Umbilical cord (tissue), 1 donor: ENCODE measurements at regions not wholly inside any gene's neighbourhood (a gene's known extent, or its start where the extent isn't known, plus 50 kb on each side); places are given as distances from the start of the nearest gene placed in this dataset.
"Not testable (repeated sequence)": the region's sequence is repeated elsewhere in the genome, so short reads cannot be mapped to it uniquely, and the experiment has no call there.

Experiments used
- DNase-seq: peaks from one replicate; pipeline ENCODE4 v3.0.0-alpha.2; 2015; ENCODE audit warnings: low spot score

GRCh38 chr4:186481998-186482790 lies 73.2 kb downstream of the MTNR1A start:
- no peak for DNase-seq

- no peak for DNase-seq
Measured at GRCh38 chr4:186475202-186475601, 80.2 kb downstream of the MTNR1A start.

- no peak for DNase-seq
Measured at GRCh38 chr4:186473933-186474332, 81.4 kb downstream of the MTNR1A start.

- peak; percentile 34 for DNase-seq
Measured at GRCh38 chr4:186472948-186473347, 82.4 kb downstream of the MTNR1A start.

- no peak for DNase-seq
Measured at GRCh38 chr4:186471441-186471840, 83.9 kb downstream of the MTNR1A start.

GRCh38 chr4:186458050-186458449 lies 97.3 kb downstream of the MTNR1A start:
- no peak for DNase-seq

GRCh38 chr4:186451982-186452381 lies 103.4 kb downstream of the MTNR1A start:
- no peak for DNase-seq

- no peak for DNase-seq
Measured at GRCh38 chr4:186449954-186450353, 105.4 kb downstream of the MTNR1A start.

- no peak for DNase-seq
Measured at GRCh38 chr4:186445040-186445439, 110.3 kb downstream of the MTNR1A start.

- DNase-seq, result no peak
Measured at GRCh38 chr4:186441502-186441901, 113.9 kb downstream of the MTNR1A start.

GRCh38 chr4:186428481-186428880 lies 126.9 kb downstream of the MTNR1A start:
- DNase-seq, result no peak

- DNase-seq, result no peak
Measured at GRCh38 chr4:186424745-186425144, 130.6 kb downstream of the MTNR1A start.

- DNase-seq, result no peak
Measured at GRCh38 chr4:186422296-186422695, 133.1 kb downstream of the MTNR1A start.

GRCh38 chr4:186416451-186417060 lies 138.8 kb downstream of the MTNR1A start:
- no peak for DNase-seq

- DNase-seq, result no peak
Measured at GRCh38 chr4:186414390-186414789, 141.0 kb downstream of the MTNR1A start.

- DNase-seq, result no peak
Measured at GRCh38 chr4:186405957-186406356, 140.0 kb downstream of the F11 start.

GRCh38 chr4:186404562-186405134 lies 138.7 kb downstream of the F11 start:
- no peak for DNase-seq

GRCh38 chr4:186400676-186401075 lies 134.7 kb downstream of the F11 start:
- no peak for DNase-seq

- DNase-seq, result no peak
Measured at GRCh38 chr4:186392017-186392416, 126.0 kb downstream of the F11 start.

- DNase-seq, result not testable (repeated sequence)
Measured at GRCh38 chr4:186384328-186384727, 118.3 kb downstream of the F11 start.

- peak; percentile 58 for DNase-seq
Measured at GRCh38 chr4:186368281-186368680, 102.3 kb downstream of the F11 start.

GRCh38 chr4:186366326-186366725 lies 100.3 kb downstream of the F11 start:
- DNase-seq, result no peak

GRCh38 chr4:186363038-186363437 lies 97.0 kb downstream of the F11 start:
- DNase-seq, result not testable (repeated sequence)
